ENCODE measurements at regions not wholly inside any gene's neighbourhood (a gene's known extent, or its start where the extent isn't known, plus 50 kb on each side); places are given as distances from the start of the nearest gene placed in this dataset.

DNA sequence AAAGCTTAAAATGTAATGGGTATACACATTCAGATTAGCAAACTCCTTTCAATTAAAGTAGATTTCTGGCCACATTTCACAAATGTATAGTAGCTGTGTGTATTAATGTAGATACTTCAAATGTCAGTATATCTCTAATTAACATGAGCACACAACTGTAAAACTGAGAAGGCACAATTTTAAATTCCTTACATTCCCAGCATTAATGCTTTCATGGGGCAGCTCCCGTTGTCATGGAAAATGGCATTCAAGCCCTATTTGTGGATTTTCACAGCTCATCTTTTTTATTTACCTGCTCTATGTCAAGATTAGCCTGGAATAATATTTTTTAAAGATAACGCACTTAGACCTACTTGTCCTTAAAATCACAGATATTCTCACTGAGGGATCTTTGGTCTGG lies 113.6 kb upstream of the SOX6 start:
- TF ChIP-seq, protein P1, sequence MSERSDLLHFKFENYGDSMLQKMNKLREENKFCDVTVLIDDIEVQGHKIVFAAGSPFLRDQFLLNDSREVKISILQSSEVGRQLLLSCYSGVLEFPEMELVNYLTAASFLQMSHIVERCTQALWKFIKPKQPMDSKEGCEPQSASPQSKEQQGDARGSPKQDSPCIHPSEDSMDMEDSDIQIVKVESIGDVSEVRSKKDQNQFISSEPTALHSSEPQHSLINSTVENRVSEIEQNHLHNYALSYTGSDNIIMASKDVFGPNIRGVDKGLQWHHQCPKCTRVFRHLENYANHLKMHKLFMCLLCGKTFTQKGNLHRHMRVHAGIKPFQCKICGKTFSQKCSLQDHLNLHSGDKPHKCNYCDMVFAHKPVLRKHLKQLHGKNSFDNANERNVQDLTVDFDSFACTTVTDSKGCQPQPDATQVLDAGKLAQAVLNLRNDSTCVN (tag by site-specific recombination; optimal IDR thresholded peaks at IDR 0.05): no peak
- TF ChIP-seq ZNF416 (tag by site-specific recombination; IDR thresholded peaks at IDR 0.05) (no peak), CTCF (tag by site-specific recombination; IDR thresholded peaks at IDR 0.05) (no peak), REST (tag by site-specific recombination; IDR thresholded peaks at IDR 0.05) (no peak), ZNF596 (tag by site-specific recombination; IDR thresholded peaks at IDR 0.05) (no peak), ZNF24 (tag by site-specific recombination; IDR thresholded peaks at IDR 0.05) (no peak), SP3 (tag by site-specific recombination; IDR thresholded peaks at IDR 0.05) (no peak), ZNF791 (tag by site-specific recombination; IDR thresholded peaks at IDR 0.05) (no peak), SETDB1 (IDR thresholded peaks at IDR 0.05; ENCODE audit: insufficient read length, low read length) (no peak), ZNF202 (tag by site-specific recombination; IDR thresholded peaks at IDR 0.05; ENCODE audit: borderline replicate concordance) (no peak), ZNF324 (tag by site-specific recombination; IDR thresholded peaks at IDR 0.05) (no peak), ZNF248 (tag by site-specific recombination; IDR thresholded peaks at IDR 0.05) (no peak)
- TF ChIP-seq, protein P2, sequence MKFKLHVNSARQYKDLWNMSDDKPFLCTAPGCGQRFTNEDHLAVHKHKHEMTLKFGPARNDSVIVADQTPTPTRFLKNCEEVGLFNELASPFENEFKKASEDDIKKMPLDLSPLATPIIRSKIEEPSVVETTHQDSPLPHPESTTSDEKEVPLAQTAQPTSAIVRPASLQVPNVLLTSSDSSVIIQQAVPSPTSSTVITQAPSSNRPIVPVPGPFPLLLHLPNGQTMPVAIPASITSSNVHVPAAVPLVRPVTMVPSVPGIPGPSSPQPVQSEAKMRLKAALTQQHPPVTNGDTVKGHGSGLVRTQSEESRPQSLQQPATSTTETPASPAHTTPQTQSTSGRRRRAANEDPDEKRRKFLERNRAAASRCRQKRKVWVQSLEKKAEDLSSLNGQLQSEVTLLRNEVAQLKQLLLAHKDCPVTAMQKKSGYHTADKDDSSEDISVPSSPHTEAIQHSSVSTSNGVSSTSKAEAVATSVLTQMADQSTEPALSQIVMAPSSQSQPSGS (tag by site-specific recombination; IDR thresholded peaks at IDR 0.05; ENCODE audit: low read depth): no peak
